ENCODE measurements at regions not wholly inside any gene's neighbourhood (a gene's known extent, or its start where the extent isn't known, plus 50 kb on each side); places are given as distances from the start of the nearest gene placed in this dataset.

DNA sequence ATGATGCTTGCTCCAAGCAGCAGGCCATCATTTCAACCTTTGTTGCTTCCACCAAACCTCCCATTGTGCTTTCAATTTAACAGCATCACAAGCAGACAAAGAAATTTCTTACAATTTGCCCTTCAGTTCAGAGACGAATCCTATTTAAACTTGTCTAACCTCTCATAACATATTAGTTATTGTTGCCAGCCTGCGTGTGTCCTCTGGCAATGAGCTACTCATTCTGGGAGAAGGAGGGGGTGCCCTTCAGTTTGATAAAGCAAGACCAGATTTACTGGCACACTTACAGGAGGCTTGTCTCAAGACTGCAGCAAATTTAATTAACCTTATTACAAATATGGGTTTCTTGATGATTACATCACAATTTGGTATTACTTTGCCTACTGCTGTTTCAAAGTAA, 203.6 kb upstream of the SOX5 start:
- no peak overlapping the region for H3K27ac ChIP-seq
- TF ChIP-seq, protein P1, sequence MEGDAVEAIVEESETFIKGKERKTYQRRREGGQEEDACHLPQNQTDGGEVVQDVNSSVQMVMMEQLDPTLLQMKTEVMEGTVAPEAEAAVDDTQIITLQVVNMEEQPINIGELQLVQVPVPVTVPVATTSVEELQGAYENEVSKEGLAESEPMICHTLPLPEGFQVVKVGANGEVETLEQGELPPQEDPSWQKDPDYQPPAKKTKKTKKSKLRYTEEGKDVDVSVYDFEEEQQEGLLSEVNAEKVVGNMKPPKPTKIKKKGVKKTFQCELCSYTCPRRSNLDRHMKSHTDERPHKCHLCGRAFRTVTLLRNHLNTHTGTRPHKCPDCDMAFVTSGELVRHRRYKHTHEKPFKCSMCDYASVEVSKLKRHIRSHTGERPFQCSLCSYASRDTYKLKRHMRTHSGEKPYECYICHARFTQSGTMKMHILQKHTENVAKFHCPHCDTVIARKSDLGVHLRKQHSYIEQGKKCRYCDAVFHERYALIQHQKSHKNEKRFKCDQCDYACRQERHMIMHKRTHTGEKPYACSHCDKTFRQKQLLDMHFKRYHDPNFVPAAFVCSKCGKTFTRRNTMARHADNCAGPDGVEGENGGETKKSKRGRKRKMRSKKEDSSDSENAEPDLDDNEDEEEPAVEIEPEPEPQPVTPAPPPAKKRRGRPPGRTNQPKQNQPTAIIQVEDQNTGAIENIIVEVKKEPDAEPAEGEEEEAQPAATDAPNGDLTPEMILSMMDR (conservative IDR thresholded peaks at IDR 0.05) = no peak

DNA sequence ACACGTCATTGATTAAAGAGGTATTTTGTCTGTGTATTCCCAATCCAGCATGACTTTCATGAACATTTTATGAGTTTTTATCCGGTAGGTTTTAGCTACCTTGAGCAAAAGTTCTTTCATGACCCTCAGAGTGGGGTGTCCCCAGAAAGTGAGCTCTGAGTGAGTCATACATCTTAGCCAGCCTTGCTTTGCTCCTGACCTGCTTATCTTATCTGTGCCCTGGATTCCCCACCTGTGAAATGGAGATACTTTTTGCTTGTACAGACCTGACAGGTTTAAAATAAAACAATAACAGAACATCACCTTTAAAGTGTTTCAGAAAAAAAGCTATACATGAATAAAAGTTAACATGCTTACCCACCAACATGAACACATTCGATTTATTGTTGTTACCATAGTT, 202.8 kb upstream of the SOX5 start:
- H3K27ac ChIP-seq = no peak overlapping the region
- TF ChIP-seq, protein P1 (conservative IDR thresholded peaks at IDR 0.05) = no peak

DNA sequence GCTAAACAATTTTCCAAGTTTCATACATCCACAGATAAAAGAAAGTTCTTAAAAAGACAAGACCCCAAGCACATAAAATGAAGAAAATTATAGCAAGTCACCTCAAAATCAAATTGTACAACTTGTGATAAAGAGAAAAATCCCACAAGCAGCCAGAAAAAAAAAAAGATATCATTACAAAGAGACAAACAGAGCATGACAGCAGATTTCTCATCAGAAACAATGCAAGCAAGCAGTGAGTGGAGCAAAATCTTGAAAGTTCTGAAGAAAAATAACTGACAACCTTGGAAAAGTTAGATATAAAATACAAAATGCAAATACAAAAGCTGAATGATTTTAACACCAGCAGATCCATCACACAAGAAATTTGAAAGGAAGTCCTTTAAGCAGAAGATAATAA, 194.5 kb upstream of the SOX5 start:
- no peak overlapping the region for H3K27ac ChIP-seq
- TF ChIP-seq, protein P1 (conservative IDR thresholded peaks at IDR 0.05) = no peak

DNA sequence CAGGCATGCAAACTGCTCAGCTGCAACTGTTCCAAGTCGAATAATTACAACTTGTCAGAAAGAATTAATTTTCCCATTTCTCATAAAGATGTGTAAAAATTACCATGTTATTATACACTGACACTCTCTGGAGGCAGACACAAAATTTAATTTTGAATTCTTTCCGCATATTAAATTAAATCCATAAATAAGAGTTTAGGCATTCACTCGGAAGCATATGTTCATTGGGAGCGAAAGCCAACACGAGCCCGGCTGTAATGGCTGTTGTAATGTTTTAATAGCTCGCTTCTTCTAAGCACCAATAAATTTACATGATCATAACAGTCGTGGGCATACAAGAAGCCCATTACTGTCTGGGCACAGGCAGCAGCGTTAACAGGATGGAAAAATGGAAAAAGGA, 189.6 kb upstream of the SOX5 start:
- TF ChIP-seq, protein P1 (conservative IDR thresholded peaks at IDR 0.05) = no peak
- H3K27ac ChIP-seq = no peak overlapping the region

DNA sequence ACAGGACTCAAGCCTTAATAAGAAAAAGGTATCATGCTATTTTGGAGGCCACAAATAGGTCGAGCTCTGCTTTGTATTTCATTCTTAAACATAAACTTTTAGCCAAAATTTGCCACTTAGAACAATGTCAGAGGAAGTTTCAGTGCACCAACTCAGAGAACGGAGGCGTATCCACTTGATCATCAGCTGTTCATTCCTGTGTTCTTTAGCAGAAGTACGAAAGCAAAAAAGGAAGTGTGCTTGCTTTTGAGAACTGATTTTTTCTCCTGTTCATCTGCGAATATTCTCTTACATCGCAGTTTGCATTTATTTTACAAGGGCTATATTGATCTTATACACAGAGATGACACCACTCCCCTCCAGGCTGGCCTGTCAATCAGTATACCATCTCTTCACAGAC, 188.6 kb upstream of the SOX5 start:
- no peak overlapping the region for H3K27ac ChIP-seq
- TF ChIP-seq, protein P1 (conservative IDR thresholded peaks at IDR 0.05) = no peak

DNA sequence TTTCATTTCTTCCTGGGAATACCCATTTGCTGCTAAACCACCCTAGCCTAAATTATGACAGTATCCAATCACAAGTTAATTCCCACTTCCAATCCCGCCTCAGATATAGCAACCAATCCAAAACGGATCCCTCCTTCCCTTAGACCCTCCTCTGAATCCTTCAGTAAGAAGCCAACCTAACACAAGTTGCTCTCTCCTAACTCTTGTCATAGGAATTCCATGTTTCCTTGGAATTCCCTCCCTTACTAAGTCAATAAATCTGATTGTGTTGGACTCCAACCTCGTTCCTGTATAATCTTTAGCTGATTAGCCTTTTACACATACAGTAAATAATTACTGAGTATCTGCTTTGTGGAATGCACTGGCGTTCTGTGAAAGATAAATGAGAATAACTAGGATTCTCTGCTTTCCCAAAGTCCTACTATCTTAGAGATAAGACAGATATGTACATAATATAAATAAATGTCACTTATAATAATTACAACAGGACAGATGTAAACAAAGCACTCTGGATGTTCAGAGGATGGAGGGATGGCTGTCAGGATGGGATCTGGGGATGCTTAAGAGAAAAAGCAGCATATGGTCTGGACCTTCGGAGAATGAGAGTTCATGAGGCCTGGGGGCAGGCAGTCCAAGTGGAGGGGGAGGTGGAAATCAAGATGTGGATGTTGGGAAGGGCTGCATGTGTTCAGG, 185.8 kb upstream of the SOX5 start:
- TF ChIP-seq, protein P1 (conservative IDR thresholded peaks at IDR 0.05) = no peak
- H3K27ac ChIP-seq = no peak overlapping the region

DNA sequence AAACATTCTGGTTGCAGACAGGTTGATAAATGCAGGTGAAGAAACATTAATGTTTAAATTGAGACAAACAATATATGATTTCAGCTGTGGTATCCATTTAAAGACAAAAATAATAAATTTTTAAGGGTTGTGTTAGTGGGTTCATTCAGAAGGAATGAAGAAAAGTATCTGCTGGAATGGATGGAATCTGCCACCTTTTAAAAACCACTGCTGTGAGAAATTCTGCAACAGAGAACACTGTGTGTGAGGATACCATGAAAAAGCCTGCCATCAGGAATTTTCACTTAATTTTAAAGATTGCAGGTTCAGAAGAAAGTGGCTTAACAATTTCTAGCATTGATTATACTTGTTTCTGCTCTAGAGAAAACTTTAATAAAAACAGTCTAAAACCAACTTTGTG, 184.6 kb upstream of the SOX5 start:
- H3K27ac ChIP-seq = no peak overlapping the region
- TF ChIP-seq, protein P1 (conservative IDR thresholded peaks at IDR 0.05) = no peak

All from VCaP (cell line).